SK-N-SH (cell line): ENCODE measurements at regions not wholly inside any gene's neighbourhood (a gene's known extent, or its start where the extent isn't known, plus 50 kb on each side); places are given as distances from the start of the nearest gene placed in this dataset.

Experiments used
- CTCF ChIP-seq: fragments of 200-600 bp; sonication (generic); IDR thresholded peaks from 2 replicates; pipeline ENCODE4 v1.6.1; 2017; ENCODE audit warnings: antibody characterized with exemption, mild to moderate bottlenecking, moderate library complexity
- EP300 ChIP-seq, 2 experiments: IDR thresholded peaks; 2 replicates each; pipeline versions ENCODE4 v1.4.0 to v1.6.1; 2012; ENCODE audit warnings: borderline replicate concordance in 1 of 2, low read depth in 1 of 2, low read length in 1 of 2
- EZH2phosphoT487 ChIP-seq: fragments of 200-600 bp; sonication (generic); IDR thresholded peaks from 2 replicates; pipeline ENCODE4 v1.6.1; 2017; ENCODE audit warnings: low read depth, mixed run types, mild to moderate bottlenecking, antibody characterized with exemption, moderate library complexity, borderline replicate concordance
- GABPA ChIP-seq: IDR thresholded peaks from 2 replicates; pipeline ENCODE4 v1.4.0; 2012; ENCODE audit warnings: low read depth, mild to moderate bottlenecking
- GATA2 ChIP-seq: sonication (generic); formaldehyde crosslinking; IDR thresholded peaks from 2 replicates; pipeline ENCODE4 v1.5.0; 2020; ENCODE audit warnings: mild to moderate bottlenecking, missing genetic modification reagents
- JUND ChIP-seq: IDR thresholded peaks from 2 replicates; pipeline ENCODE4 v1.4.0; 2012
- NFIC ChIP-seq: IDR thresholded peaks from 2 replicates; pipeline ENCODE4 v1.4.0; 2012; ENCODE audit warnings: borderline replicate concordance
- POLR2AphosphoS5 ChIP-seq: IDR thresholded peaks from 2 replicates; pipeline ENCODE4 v1.6.1; 2012; ENCODE audit warnings: low read depth, low read length
- SIN3A ChIP-seq: IDR thresholded peaks from 2 replicates; pipeline ENCODE4 v1.6.1; 2012; ENCODE audit warnings: low read depth, mild to moderate bottlenecking, low read length, moderate library complexity, borderline replicate concordance

DNA sequence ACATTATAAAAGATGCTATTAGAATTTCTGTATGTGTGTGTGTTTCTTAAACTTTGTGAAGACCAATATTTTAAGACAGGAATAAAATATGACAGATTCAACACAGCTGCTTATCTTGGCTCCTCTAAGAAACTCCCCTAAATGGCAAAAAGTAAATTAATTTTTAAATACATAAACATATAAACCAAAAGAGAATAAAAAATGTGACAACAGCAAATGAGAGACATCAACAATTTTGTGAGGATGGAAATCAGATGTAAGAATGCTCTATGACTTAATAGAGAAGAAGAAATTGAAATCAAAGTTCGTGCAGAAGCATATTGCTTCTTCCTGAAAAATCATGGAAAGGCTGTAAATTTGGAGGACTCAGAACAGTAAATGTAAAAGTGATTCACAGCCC, 1083.8 kb downstream of the FLRT2 start:
- TF ChIP-seq GATA2 (CRISPR knock-in tag) (no peak), EP300 (IDR thresholded peaks at IDR 0.05; ENCODE audit: borderline replicate concordance in 1 of 2, low read depth in 1 of 2, low read length in 1 of 2) (no peak), CTCF (no peak), POLR2AphosphoS5 (no peak), GABPA (no peak), NFIC (no peak), SIN3A (no peak), EZH2phosphoT487 (no peak), JUND (no peak)
